GM21381 (cell line): ENCODE measurements at regions not wholly inside any gene's neighbourhood (a gene's known extent, or its start where the extent isn't known, plus 50 kb on each side); places are given as distances from the start of the nearest gene placed in this dataset.
"Not testable (repeated sequence)": the region's sequence is repeated elsewhere in the genome, so short reads cannot be mapped to it uniquely, and the experiment has no call there.

Experiments used
- ATAC-seq: cut with Tn5 transposase; IDR thresholded peaks from one replicate; pipeline ENCODE4 v1.9.1; 2021; ENCODE audit warnings: mild to moderate bottlenecking, moderate library complexity; ENCODE audit not compliant: unreplicated experiment

DNA sequence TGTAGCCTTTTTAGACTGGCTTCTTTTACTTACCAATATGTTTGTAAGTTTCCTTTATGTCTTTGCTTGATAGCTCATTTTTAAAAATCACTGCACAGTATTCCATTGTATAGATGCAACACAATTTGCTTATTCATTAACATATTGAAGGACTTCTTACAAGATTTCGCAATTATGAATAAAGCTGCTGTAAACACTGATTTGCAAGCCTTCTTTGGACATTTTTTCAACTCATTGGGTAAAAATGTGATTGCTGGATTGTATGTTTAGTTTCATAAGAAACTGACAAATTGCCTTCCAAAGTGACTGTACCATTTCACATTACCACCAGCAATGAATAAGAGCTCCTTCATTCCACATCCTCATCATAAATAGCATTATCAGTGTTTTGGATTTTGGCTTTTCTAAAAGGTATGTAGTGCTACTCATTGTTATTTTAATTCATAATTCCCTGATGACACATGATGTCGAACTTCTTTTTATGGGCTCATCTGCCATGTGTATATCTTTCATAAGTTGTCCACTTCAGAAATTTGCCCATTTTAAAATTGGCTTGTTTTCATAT lies 80.7 kb downstream of the TFAP2B start:
- no peak for ATAC-seq

DNA sequence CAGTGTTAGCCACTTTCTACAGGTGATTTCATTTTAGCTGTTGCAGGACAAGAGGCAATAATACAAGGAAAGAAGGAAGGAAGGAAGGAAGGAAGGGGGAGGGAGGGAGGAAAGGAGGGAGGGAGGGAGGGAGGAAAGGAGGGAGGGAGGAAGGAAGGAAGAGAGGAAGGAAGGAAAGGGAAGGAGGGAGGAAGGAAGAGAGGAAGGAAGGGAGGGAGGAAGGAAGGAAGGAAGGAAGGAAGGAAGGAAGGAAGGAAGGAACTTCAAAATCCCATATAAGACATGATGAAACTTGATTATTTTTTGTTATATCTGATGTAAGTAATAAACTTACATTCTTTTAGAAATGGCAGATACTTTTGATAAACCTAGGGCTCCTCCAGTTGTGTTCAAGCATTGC lies 83.6 kb downstream of the TFAP2B start:
- ATAC-seq, result no peak

DNA sequence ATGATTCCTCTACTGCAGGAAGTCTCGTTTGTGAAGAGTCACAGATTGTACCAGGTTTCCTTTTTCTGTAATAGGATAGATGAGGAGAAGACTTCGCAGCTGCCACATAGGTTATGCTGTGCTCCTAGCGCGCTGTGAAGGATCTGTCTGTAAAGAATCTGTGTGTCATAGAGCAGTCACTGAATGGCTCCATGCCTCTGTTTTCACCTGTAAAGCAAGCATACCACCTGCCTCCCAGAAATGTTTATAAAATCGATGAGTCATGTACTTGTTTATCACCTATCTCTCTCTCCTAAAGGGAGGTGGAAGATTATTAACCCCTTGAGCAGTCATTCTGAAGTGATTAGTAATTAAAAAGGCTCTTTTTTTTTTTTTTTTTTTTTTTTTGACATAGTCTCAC lies 86.6 kb downstream of the TFAP2B start:
- ATAC-seq, result no peak

DNA sequence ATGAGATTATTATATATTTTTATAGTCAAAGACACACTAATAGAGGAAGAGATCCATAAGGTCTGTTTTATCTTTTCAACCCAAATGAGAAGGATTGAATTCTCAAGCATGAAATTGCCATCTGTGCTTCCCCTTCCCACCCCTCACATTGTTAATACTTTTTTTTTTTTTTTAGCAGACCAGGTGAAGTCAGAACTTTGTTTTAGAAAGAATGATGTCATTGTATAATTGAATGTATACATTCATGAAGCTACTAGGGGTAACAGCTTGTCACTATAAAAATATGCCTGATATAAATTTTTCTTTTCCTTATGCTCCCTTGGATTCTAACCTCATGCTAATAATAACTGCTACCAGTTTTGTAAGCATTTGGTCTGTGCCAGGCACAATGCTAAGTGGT lies 88.9 kb downstream of the TFAP2B start:
- no peak for ATAC-seq

DNA sequence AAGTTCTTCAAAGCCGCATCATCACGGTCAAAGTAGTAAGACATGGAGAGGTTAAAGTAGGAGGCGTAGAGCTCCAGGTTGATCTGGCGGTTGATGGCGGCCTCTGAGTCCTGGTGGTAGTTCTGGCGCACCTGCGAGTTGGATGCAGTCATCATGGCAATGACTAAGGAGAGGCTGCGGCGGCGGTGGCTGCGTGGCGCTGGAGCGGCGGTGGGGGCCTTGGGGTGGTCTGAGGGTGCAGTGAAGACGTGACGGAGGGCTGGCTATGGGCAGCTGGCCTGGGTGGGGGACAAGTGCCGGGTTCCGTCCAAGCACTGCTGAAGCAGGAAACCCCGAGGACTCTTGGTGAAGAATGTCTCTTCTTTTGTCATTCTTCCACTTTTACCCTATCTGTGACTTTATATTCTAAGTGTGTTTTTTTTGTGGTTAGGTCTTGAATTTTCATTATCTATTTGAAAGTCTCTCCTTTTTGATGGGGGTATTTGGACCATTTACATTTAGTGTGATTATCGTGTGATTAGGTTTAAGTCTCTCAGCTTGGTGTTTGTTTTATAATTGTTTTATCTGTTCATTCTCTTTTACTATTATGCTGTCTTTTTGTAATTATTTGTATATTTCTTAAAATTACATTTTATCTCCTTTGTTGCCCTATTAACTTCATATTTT lies 94.6 kb downstream of the TFAP2B start:
- no peak for ATAC-seq

DNA sequence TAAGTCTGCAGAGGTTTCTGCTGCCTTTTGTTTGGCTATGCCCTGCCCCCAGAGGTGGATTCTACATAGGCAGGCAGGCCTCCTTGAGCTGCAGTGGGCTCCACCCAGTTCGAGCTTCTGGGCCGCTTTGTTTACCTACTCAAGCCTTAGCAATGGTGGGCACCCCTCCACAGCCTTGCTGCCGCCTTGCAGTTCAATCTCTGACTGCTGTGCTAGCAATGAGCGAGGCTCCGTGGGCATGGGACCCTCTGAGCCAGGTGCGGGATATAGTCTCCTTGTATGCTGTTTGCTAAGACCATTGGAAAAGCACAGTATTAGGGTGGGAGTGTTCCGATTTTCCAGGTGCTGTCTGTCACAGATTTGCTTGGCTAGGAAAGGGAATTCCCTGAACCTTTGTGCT lies 102.7 kb downstream of the TFAP2B start:
- not testable (repeated sequence) for ATAC-seq

DNA sequence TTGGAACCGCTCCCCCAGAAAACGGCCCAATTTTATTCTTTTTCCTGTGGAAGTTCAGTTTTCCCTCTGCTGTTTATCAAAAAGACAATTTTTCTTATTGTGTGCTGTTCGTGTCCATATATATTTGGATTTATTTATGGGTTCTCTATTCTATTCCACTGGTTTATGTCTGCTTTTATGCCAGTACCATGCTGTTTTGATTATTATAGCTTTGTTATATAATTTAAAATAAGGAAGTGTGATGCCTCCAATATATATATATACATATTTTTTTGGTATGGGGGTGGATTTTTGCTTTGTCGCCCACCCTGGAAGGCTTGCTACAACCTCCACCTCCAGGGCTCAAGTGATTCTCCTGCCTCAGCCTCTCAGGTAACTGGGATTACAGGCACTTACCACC lies 103.3 kb downstream of the TFAP2B start:
- no peak for ATAC-seq

DNA sequence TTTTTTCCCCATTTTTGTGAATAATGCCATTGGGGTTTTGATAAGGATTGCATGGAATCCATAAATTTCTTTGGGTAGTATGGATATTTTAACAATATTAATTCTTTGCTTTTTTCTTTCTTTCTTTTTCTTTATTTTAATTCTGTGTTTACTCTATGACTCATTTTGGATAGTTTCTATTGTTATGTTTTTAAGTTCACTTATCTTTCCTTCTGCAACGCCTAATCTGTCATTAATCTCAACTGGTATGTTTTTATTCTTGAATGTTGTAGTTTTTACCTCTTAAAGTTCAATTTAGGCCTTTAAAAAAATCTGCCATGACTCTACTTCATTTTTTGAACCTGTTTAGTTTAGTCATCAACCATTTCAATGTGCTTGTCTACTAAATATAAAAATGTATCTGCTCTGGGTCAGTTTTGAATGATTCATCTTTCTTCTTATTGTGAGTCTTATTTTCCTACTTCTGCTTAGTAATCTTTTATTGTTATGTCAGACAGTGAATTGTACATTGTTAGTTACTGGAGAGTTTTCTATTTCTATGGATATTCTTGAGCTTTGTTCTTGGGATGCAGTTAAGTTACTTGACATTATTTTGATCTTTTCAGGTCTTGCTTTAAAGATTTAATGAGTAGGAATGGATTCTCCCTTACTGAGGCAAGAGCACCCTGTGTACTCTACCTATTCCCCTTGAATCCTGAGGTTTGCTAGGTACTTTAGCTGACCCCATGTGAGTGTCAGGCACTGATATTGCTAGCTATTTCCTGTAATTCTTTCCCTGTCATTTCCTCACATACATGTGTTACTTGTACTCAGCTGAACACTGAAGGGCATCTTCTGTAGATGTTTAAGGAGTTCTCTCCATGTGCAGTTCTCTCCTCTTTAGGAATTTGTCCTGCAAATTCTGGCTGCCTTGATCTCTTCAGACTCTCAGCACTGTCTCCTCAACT lies 104.2 kb downstream of the TFAP2B start:
- ATAC-seq, result no peak

DNA sequence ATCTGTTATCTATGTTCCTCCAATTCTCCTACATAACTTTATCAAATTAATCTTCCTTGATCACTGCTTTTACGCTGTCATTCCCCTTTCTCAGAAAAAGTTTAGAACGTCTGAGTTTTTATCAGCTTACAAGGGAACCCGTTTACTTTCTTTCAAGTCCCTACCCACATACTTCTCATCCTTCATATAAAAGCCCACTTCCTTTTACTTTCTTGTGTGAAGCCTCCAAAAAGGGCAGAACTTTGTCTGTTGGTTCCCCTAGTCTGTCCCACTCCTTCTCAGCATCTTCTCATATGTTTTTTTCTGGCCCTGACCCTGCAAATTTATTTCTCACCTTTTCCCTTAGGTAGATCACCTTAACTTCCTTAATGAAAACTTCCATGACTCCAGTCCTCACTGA lies 106.1 kb downstream of the TFAP2B start:
- no peak for ATAC-seq

DNA sequence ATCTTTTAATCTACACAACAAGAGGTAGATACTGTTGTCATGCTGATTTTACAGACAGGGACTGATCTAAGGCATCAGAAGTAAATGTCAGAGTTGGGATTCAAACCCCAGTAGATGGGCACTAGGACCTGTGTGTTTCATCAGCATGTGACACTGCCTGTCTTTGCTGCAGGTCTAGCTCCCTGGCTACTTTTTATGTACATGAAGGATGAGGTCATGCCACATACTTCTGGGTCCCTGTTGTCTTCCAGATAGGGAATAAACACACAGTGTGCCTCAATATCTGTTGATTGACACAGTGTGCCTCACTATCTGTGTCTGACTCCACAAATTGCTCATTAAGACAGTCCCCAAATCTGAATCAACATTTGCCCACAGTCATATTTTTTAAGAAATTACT lies 106.9 kb downstream of the TFAP2B start:
- ATAC-seq, result no peak

DNA sequence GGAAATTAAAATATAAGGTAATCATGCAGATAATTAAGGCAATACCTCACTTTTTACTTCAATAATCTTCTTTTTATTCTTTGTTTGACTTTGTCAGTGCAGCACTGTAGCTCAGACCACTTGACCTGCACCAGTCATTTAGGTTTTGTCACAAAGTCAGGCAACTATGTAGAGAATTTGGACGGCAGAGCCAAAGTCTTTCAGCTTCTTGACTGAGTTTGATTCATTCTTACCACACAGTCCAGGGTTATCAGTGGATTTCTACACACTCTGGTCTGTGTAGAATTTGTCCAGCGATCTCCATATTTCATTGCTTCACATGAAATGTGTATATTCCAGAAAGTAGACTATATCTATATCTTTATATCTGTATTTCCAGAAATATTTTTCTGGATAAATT lies 107.3 kb downstream of the TFAP2B start:
- ATAC-seq, result no peak

DNA sequence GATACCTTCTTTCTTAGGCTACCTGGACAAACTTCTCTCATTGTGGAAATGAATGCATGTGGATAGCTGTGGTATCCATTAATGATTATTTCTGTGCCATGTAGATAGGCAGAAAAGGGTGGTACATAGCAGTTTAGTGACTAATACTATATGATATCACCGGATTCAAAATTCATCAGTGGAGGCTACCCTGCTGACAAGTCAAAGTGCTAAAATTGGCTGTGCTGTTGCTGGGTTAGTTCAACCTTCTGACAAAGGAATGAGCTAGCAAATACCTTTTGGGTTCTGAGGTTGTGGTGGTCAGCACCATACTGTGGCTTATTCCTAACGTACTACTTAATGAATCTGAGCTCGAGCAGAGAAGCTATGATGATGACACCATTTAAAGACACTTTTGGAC lies 109.1 kb downstream of the TFAP2B start:
- no peak for ATAC-seq

DNA sequence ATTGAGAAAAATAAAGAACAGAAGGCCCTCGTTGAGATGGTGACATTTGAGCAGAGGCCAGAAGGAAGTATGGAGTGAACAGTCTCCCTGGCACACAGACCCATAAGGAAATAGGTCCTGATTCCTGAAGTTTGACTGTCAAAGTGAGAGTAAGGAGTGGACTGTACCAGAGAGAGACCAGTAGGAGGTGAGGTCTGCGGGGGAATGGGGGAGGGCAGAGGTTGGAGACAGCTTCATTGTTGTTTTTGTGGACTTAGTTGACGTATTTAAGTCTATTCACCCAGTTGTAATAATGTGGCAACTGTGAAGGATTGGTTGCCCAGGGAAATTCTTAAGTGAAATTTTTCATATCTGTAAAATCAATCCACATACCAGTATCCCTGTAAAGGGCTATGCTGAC lies 110.7 kb downstream of the TFAP2B start:
- no peak for ATAC-seq

DNA sequence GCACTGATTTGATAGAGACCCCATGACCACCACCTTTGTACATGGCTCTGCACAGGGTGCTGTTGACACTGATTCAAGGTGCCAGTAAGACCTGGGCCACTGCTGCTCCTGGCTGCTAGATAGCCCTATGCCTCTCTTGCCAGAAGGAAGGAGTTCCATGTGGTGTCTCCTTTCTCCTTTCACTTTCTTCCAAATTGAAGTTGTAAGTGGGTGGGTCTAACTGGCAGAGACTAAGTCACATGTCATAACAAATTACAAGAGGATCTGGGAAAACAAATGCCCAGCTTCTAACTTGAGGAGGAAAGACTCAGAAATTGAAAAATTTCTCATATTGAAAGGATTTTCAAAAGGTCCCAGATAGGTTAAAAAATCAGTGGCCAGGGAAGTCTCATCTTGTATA lies 116.8 kb downstream of the TFAP2B start:
- no peak for ATAC-seq

DNA sequence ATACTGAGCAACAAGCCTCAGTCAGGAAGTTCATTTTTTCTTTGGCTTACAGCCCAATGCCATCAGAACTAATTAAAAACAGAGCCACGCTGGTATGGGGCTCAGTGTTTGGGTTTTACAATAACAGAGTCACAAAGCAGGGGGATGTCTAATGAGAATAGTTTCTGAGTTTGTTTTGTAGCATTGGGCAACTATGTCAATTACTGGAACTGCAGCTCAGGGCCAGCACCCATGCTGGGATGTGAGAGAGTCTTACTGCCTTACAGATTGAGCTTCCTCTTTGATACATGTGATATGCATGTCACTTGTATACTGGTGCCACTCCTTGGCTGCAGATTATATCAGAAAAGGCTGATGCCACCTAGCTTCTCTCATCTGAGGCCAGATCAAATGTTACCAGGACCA lies 117.6 kb downstream of the TFAP2B start:
- ATAC-seq, result no peak

DNA sequence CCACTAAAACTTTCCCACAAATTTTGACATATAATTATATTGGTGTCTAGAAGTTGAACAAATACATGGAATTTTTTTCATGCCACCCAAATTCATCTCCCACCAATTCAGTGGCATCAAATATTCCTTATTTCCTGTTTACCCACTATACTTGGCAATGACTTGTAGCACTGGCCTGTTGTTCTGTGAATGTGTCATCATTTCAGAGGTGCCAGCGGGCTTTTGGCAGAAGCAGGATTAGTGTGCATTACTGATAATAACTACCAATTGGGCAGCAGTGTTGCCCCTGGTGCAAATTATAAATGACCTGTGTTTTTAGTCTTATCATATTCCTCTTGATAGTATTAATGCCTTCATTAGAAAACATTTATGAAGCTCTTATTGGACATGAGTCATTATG lies 121.3 kb downstream of the TFAP2B start:
- no peak for ATAC-seq

DNA sequence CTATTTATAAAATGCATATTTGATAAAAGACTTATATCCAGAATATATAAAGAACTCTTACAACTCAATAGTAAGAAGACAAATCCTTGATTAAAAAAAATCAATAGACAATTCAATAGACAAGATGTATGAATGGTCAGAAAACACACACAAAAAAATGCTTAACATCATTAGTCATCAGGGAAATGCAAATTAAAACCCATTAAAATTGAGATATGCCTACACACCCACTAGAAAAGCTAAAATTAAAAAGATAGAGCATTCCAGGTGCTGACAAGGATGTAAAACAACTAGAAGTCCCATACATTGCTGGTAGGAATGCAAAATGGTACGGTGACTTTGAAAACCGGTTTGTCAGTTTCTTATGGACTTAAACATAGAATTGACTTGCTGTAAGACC lies 127.1 kb downstream of the TFAP2B start:
- ATAC-seq, result no peak

DNA sequence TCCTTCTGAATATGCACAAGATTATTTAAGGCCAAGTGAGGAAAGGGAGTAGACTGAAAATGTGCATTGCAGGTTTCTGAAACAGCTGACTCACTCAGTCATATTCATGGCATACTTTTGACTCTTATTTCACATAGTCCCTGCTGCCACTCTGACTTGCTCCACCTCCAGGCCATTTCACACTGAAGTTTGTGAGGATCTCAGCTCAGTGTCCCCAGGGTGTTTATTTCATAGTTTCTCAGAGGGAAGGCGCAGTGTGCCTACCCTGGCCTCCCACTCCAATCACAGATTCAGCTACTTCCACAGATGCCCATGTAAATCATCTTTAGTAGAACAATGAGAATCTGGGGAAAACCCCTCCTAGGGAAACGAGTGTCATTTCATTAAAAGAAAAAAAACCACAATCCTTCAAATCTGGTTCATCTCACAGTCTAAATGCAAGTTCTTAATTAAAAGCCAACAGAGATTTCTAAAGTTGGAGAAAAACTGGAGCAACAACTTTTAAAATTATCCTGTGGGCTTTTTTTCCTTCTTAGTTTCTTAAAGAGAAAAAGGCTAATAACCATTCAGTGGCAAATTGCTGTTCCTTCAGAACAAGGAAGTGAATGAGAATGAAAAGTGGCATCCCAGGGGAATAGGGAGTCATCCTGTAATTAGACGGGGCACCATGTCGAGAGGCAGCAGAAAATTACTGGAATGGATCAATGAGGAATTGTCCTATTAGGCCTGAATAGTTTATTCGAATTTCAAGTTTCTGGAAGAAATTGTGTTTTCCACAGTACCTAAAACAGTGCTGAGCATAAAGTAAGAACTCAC lies 133.6 kb downstream of the TFAP2B start:
- no peak for ATAC-seq

DNA sequence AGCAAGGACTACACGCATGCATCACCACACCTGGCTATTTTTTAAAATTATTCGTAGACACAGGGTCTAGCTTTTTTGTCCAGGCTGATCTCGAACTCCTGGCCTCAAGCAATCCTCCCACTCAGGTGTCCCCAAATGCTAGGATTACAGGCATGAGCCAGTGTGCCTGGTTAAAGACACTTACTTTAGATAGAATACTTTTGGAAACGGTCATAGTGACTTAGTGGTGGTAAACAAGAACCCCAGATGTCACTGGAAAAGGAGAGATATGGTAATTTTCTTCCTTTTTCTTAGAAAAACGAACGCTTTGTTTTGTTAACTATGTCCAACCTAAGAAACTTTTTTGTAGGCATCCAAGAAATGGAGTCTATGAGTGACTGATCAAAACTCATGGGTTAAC lies 137.3 kb downstream of the TFAP2B start:
- no peak for ATAC-seq

DNA sequence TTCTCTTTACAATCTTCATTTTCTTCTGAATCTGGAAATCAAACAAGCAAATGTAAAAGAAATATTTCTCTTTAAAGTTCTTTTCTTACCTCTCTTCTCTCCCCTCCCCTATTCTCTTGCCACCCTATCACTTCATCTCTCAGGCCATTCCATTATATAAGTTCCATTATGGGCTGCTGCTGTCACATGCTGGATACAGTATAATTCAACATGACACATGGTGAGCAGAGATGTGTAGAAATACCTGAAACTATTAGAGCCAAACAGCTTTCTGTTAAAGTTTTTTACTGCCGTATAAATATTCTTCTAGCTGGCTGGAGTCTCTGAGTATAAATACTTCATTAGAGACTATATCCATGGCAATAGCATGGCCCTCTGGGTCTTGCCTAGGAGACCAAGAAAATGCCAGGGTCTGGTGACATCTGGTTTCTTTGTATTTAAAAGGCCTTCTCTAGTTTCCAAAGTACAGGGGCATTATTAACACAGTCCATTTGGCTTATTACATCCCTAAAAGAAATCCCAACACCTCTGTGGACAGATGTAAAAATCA lies 139.6 kb downstream of the TFAP2B start:
- ATAC-seq, result no peak

DNA sequence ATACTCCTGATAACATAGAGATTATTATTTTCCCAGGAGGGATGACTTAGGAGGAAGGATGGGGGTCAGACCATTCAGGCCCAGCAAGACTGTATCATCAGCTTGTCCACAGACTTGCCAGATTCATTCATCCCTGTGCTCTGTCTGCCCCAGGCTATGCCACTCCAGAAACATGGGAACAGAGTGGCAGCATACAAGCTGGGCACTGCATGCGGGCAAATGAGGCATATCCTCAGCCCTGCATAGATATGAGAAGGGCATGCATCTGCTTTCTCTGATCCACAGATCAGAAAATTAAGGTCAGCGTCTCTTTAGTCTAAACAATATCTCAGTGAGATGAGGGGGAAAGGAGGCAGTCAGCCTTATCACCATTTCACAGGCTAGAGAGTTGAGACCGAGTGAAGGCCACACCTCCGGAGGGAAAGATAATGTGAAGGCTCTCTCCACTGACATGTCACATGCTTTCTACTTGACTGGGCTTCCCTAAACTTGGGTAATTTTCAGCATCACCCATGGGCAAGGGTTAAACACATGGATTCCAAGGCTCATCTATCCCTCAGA lies 140.5 kb downstream of the TFAP2B start:
- no peak for ATAC-seq
